SW 1271 (cell line): ENCODE measurements at regions not wholly inside any gene's neighbourhood (a gene's known extent, or its start where the extent isn't known, plus 50 kb on each side); places are given as distances from the start of the nearest gene placed in this dataset.
"Not testable (repeated sequence)": the region's sequence is repeated elsewhere in the genome, so short reads cannot be mapped to it uniquely, and the experiment has no call there.

Experiments
- DNase-seq, 2 experiments: peaks; one replicate each; lab custom pipeline; 2025; lab: John Stamatoyannopoulos, UW

- DNase-seq, result no peak
Observed at GRCh38 chr22:35138521-35138920, 72.6 kb downstream of the ISX start.

- DNase-seq, result no peak
Observed at GRCh38 chr22:35140879-35141745, 75.2 kb downstream of the ISX start.

GRCh38 chr22:35148381-35148780 lies 82.4 kb downstream of the ISX start:
- DNase-seq, result no peak

- no peak for DNase-seq
Observed at GRCh38 chr22:35148866-35149548, 83.0 kb downstream of the ISX start.

- DNase-seq, result peak in 1 of 2 experiments; percentile 7
Observed at GRCh38 chr22:35150183-35151107, 84.5 kb downstream of the ISX start.

- no peak for DNase-seq
Observed at GRCh38 chr22:35152316-35152715, 86.4 kb downstream of the ISX start.

- DNase-seq, result peak in 1 of 2 experiments; percentile 31
Observed at GRCh38 chr22:35154937-35155387, 89.0 kb downstream of the ISX start.

GRCh38 chr22:35155403-35156025 lies 89.6 kb downstream of the ISX start:
- no peak for DNase-seq

- DNase-seq, result no peak
Observed at GRCh38 chr22:35156945-35157344, 91.0 kb downstream of the ISX start.

- DNase-seq, result no peak
Observed at GRCh38 chr22:35158336-35158735, 92.4 kb downstream of the ISX start.

- DNase-seq, result no peak
Observed at GRCh38 chr22:35159343-35159742, 93.4 kb downstream of the ISX start.

GRCh38 chr22:35160268-35160667 lies 94.3 kb downstream of the ISX start:
- no peak for DNase-seq

GRCh38 chr22:35165896-35166295 lies 91.4 kb upstream of the HMGXB4 start:
- DNase-seq, result not testable (repeated sequence)

- no peak for DNase-seq
Observed at GRCh38 chr22:35170716-35171697, 86.3 kb upstream of the HMGXB4 start.

- DNase-seq, result no peak
Observed at GRCh38 chr22:35172442-35172841, 84.9 kb upstream of the HMGXB4 start.

- DNase-seq, result no peak
Observed at GRCh38 chr22:35173655-35174054, 83.6 kb upstream of the HMGXB4 start.

- no peak for DNase-seq
Observed at GRCh38 chr22:35174401-35175038, 82.8 kb upstream of the HMGXB4 start.

GRCh38 chr22:35175392-35175791 lies 81.9 kb upstream of the HMGXB4 start:
- DNase-seq, result no peak

GRCh38 chr22:35177811-35178210 lies 79.5 kb upstream of the HMGXB4 start:
- DNase-seq, result no peak

GRCh38 chr22:35178446-35178845 lies 78.8 kb upstream of the HMGXB4 start:
- no peak for DNase-seq
